CD8-positive, alpha-beta memory T cell (primary cell): ENCODE measurements at regions not wholly inside any gene's neighbourhood (a gene's known extent, or its start where the extent isn't known, plus 50 kb on each side); places are given as distances from the start of the nearest gene placed in this dataset.

Experiments used
- CTCF ChIA-PET: fragments of 350-600 bp; sonication (Branson Sonifier 250); formaldehyde crosslinking; loops from one replicate; lab custom pipeline; 2021; ENCODE audit warnings: antibody characterized with exemption; lab: Charles Lee
- POLR2A ChIA-PET: fragments of 350-600 bp; sonication (Branson Sonifier 250); formaldehyde crosslinking; loops from one replicate; lab custom pipeline; 2021; ENCODE audit warnings: antibody characterized with exemption; lab: Charles Lee
- DNase-seq, 5 donors: peaks; one replicate each; pipeline versions ENCODE4 v3.0.0 to v3.0.0-alpha.2; 2020 to 2022; ENCODE audit warnings: mixed read lengths in 1 of 5
- H3K27ac ChIP-seq: one replicate; pipeline ENCODE4 v1.7.0; 2013; ENCODE audit warnings: low read depth, mild to moderate bottlenecking, low read length, moderate library complexity
- H3K27me3 ChIP-seq: 2 replicates; pipeline ENCODE4 v1.7.0; 2013; ENCODE audit warnings: low read length, mild to moderate bottlenecking; ENCODE audit not compliant: insufficient read depth, poor library complexity, severe bottlenecking
- H3K36me3 ChIP-seq: 2 replicates; pipeline ENCODE4 v1.7.0; 2013; ENCODE audit warnings: mild to moderate bottlenecking, low read length, moderate library complexity; ENCODE audit not compliant: insufficient read depth
- H3K4me1 ChIP-seq: 2 replicates; pipeline ENCODE4 v1.7.0; 2013; ENCODE audit warnings: mild to moderate bottlenecking, low read length, moderate library complexity; ENCODE audit not compliant: insufficient read depth
- H3K4me3 ChIP-seq: 2 replicates; pipeline ENCODE4 v1.7.0; 2013; ENCODE audit warnings: mild to moderate bottlenecking, low read length
- H3K9me3 ChIP-seq: 2 replicates; pipeline ENCODE4 v1.7.0; 2013; ENCODE audit warnings: mild to moderate bottlenecking, low read length
- H3K27ac Mint-ChIP-seq, 8 donors: one replicate each; pipeline ENCODE4 v1.8.0; 2020 to 2021; ENCODE audit warnings: mixed read lengths in 8 of 8, mild to moderate bottlenecking in 6 of 8, inconsistent platforms in 3 of 8, moderate library complexity in 3 of 8
- H3K27me3 Mint-ChIP-seq, 2 donors: one replicate each; pipeline ENCODE4 v1.8.0; 2020 to 2021; ENCODE audit warnings: mixed read lengths in 2 of 2, mild to moderate bottlenecking in 1 of 2, moderate library complexity in 1 of 2
- H3K36me3 Mint-ChIP-seq, 3 donors: one replicate each; pipeline ENCODE4 v1.8.0; 2020 to 2021; ENCODE audit warnings: mixed read lengths in 3 of 3, inconsistent platforms in 1 of 3, mild to moderate bottlenecking in 1 of 3
- H3K4me1 Mint-ChIP-seq, 3 donors: one replicate each; pipeline ENCODE4 v1.8.0; 2020 to 2021; ENCODE audit warnings: mixed read lengths in 3 of 3, inconsistent platforms in 1 of 3, mild to moderate bottlenecking in 1 of 3
- H3K4me3 Mint-ChIP-seq, 7 donors: one replicate each; pipeline ENCODE4 v1.8.0; 2020 to 2021; ENCODE audit warnings: mixed read lengths in 7 of 7, mild to moderate bottlenecking in 6 of 7, moderate library complexity in 4 of 7, inconsistent platforms in 2 of 7
- H3K9me3 Mint-ChIP-seq, 5 donors: one replicate each; pipeline ENCODE4 v1.8.0; 2020 to 2022; ENCODE audit warnings: mixed read lengths in 5 of 5, mild to moderate bottlenecking in 3 of 5, moderate library complexity in 2 of 5, inconsistent platforms in 1 of 5

GRCh38 chr1:219365451-219365850, 191.8 kb downstream of the LYPLAL1 start:
- Mint-ChIP-seq H3K27me3 (no peaks in the 10 kb centered on the region), H3K4me1 (no peaks in the 10 kb centered on the region), H3K4me3 (no peak overlapping the region), H3K36me3 (no peaks in the 10 kb centered on the region), H3K27ac (no peak overlapping the region), H3K9me3 (peaks cover 0 to 3% (median 0%) of the 10 kb centered on the region in 5 donors)
- ChIA-PET POLR2A (no interaction called here), CTCF (no interaction called here)
- Histone ChIP-seq H3K4me1 (no peaks in the 10 kb centered on the region), H3K9me3 (no peaks in the 10 kb centered on the region), H3K36me3 (no peaks in the 10 kb centered on the region), H3K27ac (no peak overlapping the region), H3K27me3 (no peaks in the 10 kb centered on the region), H3K4me3 (no peak overlapping the region)
- no peak for DNase-seq

GRCh38 chr1:219362702-219363101, 189.0 kb downstream of the LYPLAL1 start:
- Mint-ChIP-seq H3K4me3 (no peak overlapping the region), H3K36me3 (no peaks in the 10 kb centered on the region), H3K4me1 (no peaks in the 10 kb centered on the region), H3K9me3 (peaks cover 0 to 3% (median 3%) of the 10 kb centered on the region in 5 donors), H3K27ac (no peak overlapping the region), H3K27me3 (peaks cover 0 to 2% of the 10 kb centered on the region in 2 donors)
- H3K4me1 ChIP-seq, result no peaks in the 10 kb centered on the region
- POLR2A ChIA-PET, result no interaction called here
- H3K4me3 ChIP-seq, result no peak overlapping the region
- no peak for DNase-seq
- no peaks in the 10 kb centered on the region for H3K36me3 ChIP-seq
- CTCF ChIA-PET, result no interaction called here
- no peaks in the 10 kb centered on the region for H3K27me3 ChIP-seq
- H3K9me3 ChIP-seq, result no peaks in the 10 kb centered on the region
- H3K27ac ChIP-seq, result no peak overlapping the region

DNA sequence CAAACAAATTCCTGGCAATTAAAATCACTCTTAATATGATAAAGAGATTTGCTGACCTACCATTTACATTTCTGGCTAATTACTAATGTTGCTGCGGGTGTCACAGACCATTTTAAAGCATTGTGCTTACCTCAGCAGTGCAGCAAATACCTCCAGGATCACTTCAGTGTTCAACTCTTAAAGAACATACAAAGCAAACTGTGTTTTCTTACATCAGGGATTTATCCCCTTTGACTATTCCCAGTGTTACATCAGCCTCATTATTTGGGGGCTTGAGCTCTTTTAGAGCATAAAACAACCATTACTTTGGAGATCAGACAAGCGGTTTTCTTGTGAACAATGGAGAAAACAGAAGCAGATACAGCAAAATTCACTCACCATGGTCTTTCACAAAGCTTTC, 185.4 kb downstream of the LYPLAL1 start:
- Mint-ChIP-seq H3K4me1 (no peaks in the 10 kb centered on the region), H3K36me3 (no peaks in the 10 kb centered on the region), H3K27me3 (peaks cover 0 to 2% of the 10 kb centered on the region in 2 donors), H3K27ac (peak overlapping the region in 1 of 8 donors; percentile 64), H3K9me3 (peaks cover 0 to 6% (median 3%) of the 10 kb centered on the region in 5 donors), H3K4me3 (no peak overlapping the region)
- POLR2A ChIA-PET, result no interaction called here
- Histone ChIP-seq H3K9me3 (no peaks in the 10 kb centered on the region), H3K4me3 (no peak overlapping the region), H3K27ac (no peak overlapping the region), H3K36me3 (no peaks in the 10 kb centered on the region), H3K27me3 (no peaks in the 10 kb centered on the region), H3K4me1 (no peaks in the 10 kb centered on the region)
- CTCF ChIA-PET, result no interaction called here
- DNase-seq, result no peak

DNA sequence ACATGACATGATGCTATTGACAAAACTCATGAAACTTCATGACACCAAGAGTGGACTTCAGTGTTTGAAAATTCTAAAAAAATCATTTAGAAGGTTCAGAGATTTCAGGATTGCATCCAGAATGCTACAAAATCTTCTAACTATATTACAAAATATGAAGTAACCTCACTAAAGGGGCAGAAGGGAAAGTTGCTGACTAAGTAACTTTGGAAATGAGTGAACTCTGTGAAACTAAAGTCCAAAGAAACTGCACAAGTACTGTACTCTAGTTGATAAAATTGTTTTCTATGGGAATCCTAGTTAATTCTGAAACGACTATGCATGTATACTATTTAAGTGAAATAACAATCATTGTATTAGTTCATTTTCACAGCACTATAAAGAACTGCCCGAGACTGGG, 184.4 kb downstream of the LYPLAL1 start:
- DNase-seq, result no peak
- H3K9me3 ChIP-seq, result no peaks in the 10 kb centered on the region
- no peak overlapping the region for H3K27ac ChIP-seq
- H3K27me3 Mint-ChIP-seq, result peaks cover 0 to 2% of the 10 kb centered on the region in 2 donors
- H3K4me1 Mint-ChIP-seq, result no peaks in the 10 kb centered on the region
- H3K4me3 ChIP-seq, result no peak overlapping the region
- ChIA-PET CTCF (no interaction called here), POLR2A (no interaction called here)
- H3K4me3 Mint-ChIP-seq, result no peak overlapping the region
- H3K36me3 Mint-ChIP-seq, result no peaks in the 10 kb centered on the region
- H3K27me3 ChIP-seq, result no peaks in the 10 kb centered on the region
- no peaks in the 10 kb centered on the region for H3K4me1 ChIP-seq
- H3K9me3 Mint-ChIP-seq, result peaks cover 0 to 11% (median 3%) of the 10 kb centered on the region in 5 donors
- H3K27ac Mint-ChIP-seq, result no peak overlapping the region
- no peaks in the 10 kb centered on the region for H3K36me3 ChIP-seq

DNA sequence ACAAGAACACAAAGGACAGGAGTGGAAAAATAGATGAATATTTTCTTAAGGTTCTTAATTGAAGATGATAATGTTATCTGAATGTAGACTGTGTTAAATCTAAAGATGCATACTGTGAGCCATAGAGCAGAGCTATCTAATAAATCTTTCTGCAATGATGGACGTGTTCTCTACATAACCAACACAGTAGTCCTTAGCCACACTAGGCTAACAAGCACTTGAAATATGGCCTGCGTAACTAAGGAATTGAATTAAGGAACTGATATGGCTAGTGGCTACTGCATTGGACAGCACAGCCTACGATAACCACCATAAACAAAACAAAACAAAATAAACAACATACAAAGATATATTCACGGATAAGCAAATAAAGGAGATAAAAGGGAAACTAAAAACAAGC, 181.3 kb downstream of the LYPLAL1 start:
- Mint-ChIP-seq H3K9me3 (peaks cover 0 to 14% (median 3%) of the 10 kb centered on the region in 5 donors), H3K27ac (no peak overlapping the region), H3K27me3 (peaks cover 0 to 2% of the 10 kb centered on the region in 2 donors), H3K4me3 (no peak overlapping the region), H3K36me3 (no peaks in the 10 kb centered on the region), H3K4me1 (no peaks in the 10 kb centered on the region)
- CTCF ChIA-PET, result no interaction called here
- POLR2A ChIA-PET, result no interaction called here
- Histone ChIP-seq H3K4me3 (no peak overlapping the region), H3K9me3 (no peaks in the 10 kb centered on the region), H3K27me3 (no peaks in the 10 kb centered on the region), H3K4me1 (no peaks in the 10 kb centered on the region), H3K27ac (no peak overlapping the region), H3K36me3 (no peaks in the 10 kb centered on the region)
- DNase-seq, result no peak

DNA sequence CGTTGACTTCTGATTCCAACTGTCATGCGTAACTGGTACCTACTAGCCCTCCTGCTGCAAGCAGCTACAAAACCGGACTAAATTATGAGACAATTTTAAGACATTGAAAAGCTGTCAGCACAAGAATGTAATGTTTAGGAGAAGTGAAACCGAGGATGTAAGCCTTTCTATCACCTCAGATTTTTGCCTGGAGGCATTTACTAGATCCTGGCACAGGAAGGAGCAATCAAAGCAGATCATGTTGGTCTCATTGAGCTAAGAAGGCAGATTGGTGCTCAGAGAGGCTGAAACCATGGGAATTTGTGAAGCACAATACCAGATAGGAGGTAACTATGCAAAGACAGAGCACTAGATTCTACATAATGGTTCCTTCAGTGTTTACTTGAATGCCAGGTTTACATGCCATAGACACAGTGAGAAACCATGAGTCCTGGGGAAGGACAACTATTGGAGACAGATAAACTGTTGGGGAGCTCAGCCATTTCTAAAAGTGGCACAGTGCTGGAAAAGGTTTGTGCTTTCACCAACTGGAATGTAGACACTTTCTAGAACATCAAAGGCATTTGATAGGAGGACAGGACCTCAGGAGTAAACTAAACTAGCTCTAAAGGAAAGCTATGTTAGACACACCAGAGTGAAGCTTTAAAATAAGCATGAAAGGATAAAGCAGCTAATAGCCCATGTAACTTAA, 179.4 kb downstream of the LYPLAL1 start:
- H3K9me3 ChIP-seq, result no peaks in the 10 kb centered on the region
- H3K27ac Mint-ChIP-seq, result no peak overlapping the region
- no peaks in the 10 kb centered on the region for H3K27me3 ChIP-seq
- no peak overlapping the region for H3K27ac ChIP-seq
- H3K36me3 Mint-ChIP-seq, result peaks cover 0 to 4% (median 0%) of the 10 kb centered on the region in 3 donors
- no peak overlapping the region for H3K4me3 Mint-ChIP-seq
- peaks cover 0 to 15% (median 6%) of the 10 kb centered on the region in 5 donors for H3K9me3 Mint-ChIP-seq
- no peak for DNase-seq
- no peak overlapping the region for H3K4me3 ChIP-seq
- peaks cover 0 to 3% of the 10 kb centered on the region in 2 donors for H3K27me3 Mint-ChIP-seq
- no peaks in the 10 kb centered on the region for H3K4me1 Mint-ChIP-seq
- H3K36me3 ChIP-seq, result no peaks in the 10 kb centered on the region
- H3K4me1 ChIP-seq, result no peaks in the 10 kb centered on the region
- ChIA-PET CTCF (no interaction called here), POLR2A (no interaction called here)

DNA sequence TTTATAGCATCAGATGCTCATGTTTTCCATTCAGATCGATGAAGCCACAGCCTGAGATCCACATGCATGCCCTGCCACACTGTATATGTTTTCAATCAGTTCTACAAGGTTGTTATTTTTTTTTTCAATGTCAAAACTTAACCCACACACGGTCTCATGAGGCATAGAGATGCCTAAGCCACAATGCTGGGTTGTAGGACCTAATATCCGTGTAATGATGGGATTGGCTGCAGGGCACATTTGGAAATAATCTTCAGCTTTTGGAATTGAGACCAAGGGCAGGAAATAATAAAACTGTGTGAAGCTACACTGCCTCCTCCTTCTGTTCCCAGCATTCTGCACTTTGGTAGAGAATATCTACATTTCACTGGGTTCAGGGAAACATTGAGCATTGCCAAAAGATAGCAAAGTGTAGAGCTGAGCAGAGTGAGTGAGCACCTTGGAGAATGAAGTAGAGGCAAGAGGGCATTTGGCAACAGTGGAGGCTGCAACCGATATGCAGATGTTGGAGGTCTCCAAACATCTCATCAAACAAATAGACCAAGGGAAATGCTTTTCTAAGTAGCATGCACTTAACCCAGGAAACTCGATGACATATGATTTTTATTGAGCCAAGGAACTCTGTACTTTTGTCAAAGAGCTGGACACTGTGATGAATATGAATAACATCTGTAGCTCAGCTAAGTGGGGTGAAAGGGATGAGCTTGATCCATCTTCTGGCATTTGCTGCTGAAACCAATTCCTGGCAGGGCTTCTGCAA, 176.7 kb downstream of the LYPLAL1 start:
- no peak overlapping the region for H3K4me3 ChIP-seq
- no peak for DNase-seq
- Mint-ChIP-seq H3K4me1 (no peaks in the 10 kb centered on the region), H3K36me3 (peaks cover 0 to 11% (median 3%) of the 10 kb centered on the region in 3 donors), H3K27me3 (peaks cover 0 to 3% of the 10 kb centered on the region in 2 donors), H3K4me3 (no peak overlapping the region), H3K9me3 (peaks cover 10 to 27% (median 16%) of the 10 kb centered on the region in 5 donors), H3K27ac (no peak overlapping the region)
- H3K4me1 ChIP-seq, result no peaks in the 10 kb centered on the region
- H3K9me3 ChIP-seq, result no peaks in the 10 kb centered on the region
- no peaks in the 10 kb centered on the region for H3K27me3 ChIP-seq
- ChIA-PET CTCF (no interaction called here), POLR2A (no interaction called here)
- H3K36me3 ChIP-seq, result no peaks in the 10 kb centered on the region
- H3K27ac ChIP-seq, result no peak overlapping the region

DNA sequence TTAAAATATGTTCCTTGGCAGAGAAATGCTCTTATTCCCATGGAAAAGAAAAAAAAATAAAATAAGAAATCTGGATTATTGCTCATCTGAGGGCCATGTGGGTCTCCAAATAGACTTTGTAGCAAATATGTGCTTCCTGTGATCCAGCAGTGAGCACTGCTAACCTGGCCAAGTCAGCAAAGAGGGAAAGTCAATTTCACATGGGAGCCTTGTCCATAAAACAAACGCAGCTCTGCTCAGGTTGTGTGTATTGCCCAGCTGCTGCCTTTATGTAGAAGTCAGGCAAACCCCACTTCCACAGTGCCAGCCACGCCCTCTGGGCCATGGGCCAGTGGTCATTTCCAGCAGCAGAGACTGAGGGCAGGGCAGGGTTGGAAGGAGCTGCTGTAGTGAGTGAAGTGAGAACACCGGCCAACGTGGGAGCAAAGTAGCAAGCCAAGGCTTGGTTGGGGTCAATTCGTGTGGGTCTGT, 174.3 kb downstream of the LYPLAL1 start:
- Histone ChIP-seq H3K27me3 (no peaks in the 10 kb centered on the region), H3K4me3 (no peak overlapping the region), H3K4me1 (no peaks in the 10 kb centered on the region), H3K27ac (no peak overlapping the region), H3K36me3 (no peaks in the 10 kb centered on the region), H3K9me3 (no peaks in the 10 kb centered on the region)
- Mint-ChIP-seq H3K36me3 (peaks cover 0 to 11% (median 3%) of the 10 kb centered on the region in 3 donors), H3K9me3 (peaks cover 18 to 27% (median 20%) of the 10 kb centered on the region in 5 donors), H3K4me1 (no peaks in the 10 kb centered on the region), H3K27ac (no peak overlapping the region), H3K27me3 (peaks cover 0 to 3% of the 10 kb centered on the region in 2 donors), H3K4me3 (no peak overlapping the region)
- POLR2A ChIA-PET, result no interaction called here
- no peak for DNase-seq
- CTCF ChIA-PET, result no interaction called here
